Right kidney (tissue), 1 donor: ENCODE measurements at regions not wholly inside any gene's neighbourhood (a gene's known extent, or its start where the extent isn't known, plus 50 kb on each side); places are given as distances from the start of the nearest gene placed in this dataset.
A peak's percentile ranks its signal among the peaks of the same experiment; 100 is the strongest.
"Not testable (repeated sequence)": the region's sequence is repeated elsewhere in the genome, so short reads cannot be mapped to it uniquely, and the experiment has no call there.

Source experiments
- DNase-seq: peaks from one replicate; pipeline ENCODE4 v3.0.0-alpha.2; 2016

GRCh38 chr9:29437526-29437925 is 1864.2 kb upstream of the C9orf72 start:
- no peak for DNase-seq

GRCh38 chr9:29439961-29440360 is 1866.7 kb upstream of the C9orf72 start:
- DNase-seq, result no peak

- no peak for DNase-seq
Measured at GRCh38 chr9:29440449-29440848, 1867.2 kb upstream of the C9orf72 start.

- no peak for DNase-seq
Measured at GRCh38 chr9:29445751-29446150, 1872.5 kb upstream of the C9orf72 start.

- no peak for DNase-seq
Measured at GRCh38 chr9:29449306-29449705, 1876.0 kb upstream of the C9orf72 start.

GRCh38 chr9:29450343-29450875 is 1877.1 kb upstream of the C9orf72 start:
- not testable (repeated sequence) for DNase-seq

- no peak for DNase-seq
Measured at GRCh38 chr9:29456940-29457339, 1883.7 kb upstream of the C9orf72 start.

GRCh38 chr9:29475471-29475870 is 1902.2 kb upstream of the C9orf72 start:
- DNase-seq, result no peak

- no peak for DNase-seq
Measured at GRCh38 chr9:29511680-29512079, 1938.4 kb upstream of the C9orf72 start.

- peak; percentile 13 for DNase-seq
Measured at GRCh38 chr9:29514336-29514735, 1941.1 kb upstream of the C9orf72 start.

- no peak for DNase-seq
Measured at GRCh38 chr9:29514862-29515261, 1941.6 kb upstream of the C9orf72 start.

GRCh38 chr9:29548436-29548835 is 1975.2 kb upstream of the C9orf72 start:
- no peak for DNase-seq

- no peak for DNase-seq
Measured at GRCh38 chr9:29555502-29555901, 1982.2 kb upstream of the C9orf72 start.

- no peak for DNase-seq
Measured at GRCh38 chr9:29556317-29556716, 1983.0 kb upstream of the C9orf72 start.

- DNase-seq, result no peak
Measured at GRCh38 chr9:29556746-29557145, 1983.5 kb upstream of the C9orf72 start.

GRCh38 chr9:29564564-29564963 is 1991.3 kb upstream of the C9orf72 start:
- DNase-seq, result no peak

GRCh38 chr9:29575219-29575618 is 2001.9 kb upstream of the C9orf72 start:
- DNase-seq, result no peak

- DNase-seq, result no peak
Measured at GRCh38 chr9:29588361-29588760, 2015.1 kb upstream of the C9orf72 start.

GRCh38 chr9:29609282-29609681 is 2036.0 kb upstream of the C9orf72 start:
- no peak for DNase-seq

- DNase-seq, result no peak
Measured at GRCh38 chr9:29613773-29614172, 2040.5 kb upstream of the C9orf72 start.

- DNase-seq, result no peak
Measured at GRCh38 chr9:29616844-29617243, 2043.6 kb upstream of the C9orf72 start.

GRCh38 chr9:29625292-29625731 is 2052.0 kb upstream of the C9orf72 start:
- no peak for DNase-seq

GRCh38 chr9:29625931-29626330 is 2052.7 kb upstream of the C9orf72 start:
- no peak for DNase-seq

GRCh38 chr9:29628856-29629255 is 2055.6 kb upstream of the C9orf72 start:
- DNase-seq, result not testable (repeated sequence)
